Caco-2 (cell line): ENCODE measurements at regions not wholly inside any gene's neighbourhood (a gene's known extent, or its start where the extent isn't known, plus 50 kb on each side); places are given as distances from the start of the nearest gene placed in this dataset.

Experiments used
- BruUV-seq: library from RNA; stranded (reverse); fragments of 400-500 nt; replicated peaks from 2 replicates; lab custom pipeline; 2021; lab: Mats Ljungman, UMichigan
- CTCF ChIA-PET: fragments of 300-600 bp; sonication (Branson Sonifier 250); formaldehyde crosslinking; loops from one replicate; lab custom pipeline; 2022; ENCODE audit warnings: antibody characterized with exemption; lab: Charles Lee
- POLR2A ChIA-PET: fragments of 300-600 bp; sonication (Branson Sonifier 250); formaldehyde crosslinking; loops from one replicate; lab custom pipeline; 2022; ENCODE audit warnings: antibody characterized with exemption; lab: Charles Lee
- DNase-seq, 2 experiments: peaks; one replicate each; pipeline versions ENCODE4 v3.0.0 to v3.0.0-alpha.2; 2020 to 2022
- H3K27me3 ChIP-seq: replicated peaks from 2 replicates; pipeline ENCODE4 v1.6.0; 2011; ENCODE audit warnings: low read length; ENCODE audit not compliant: control insufficient read depth, insufficient read depth
- H3K36me3 ChIP-seq: 2 replicates; pipeline ENCODE4 v1.5.1; 2011; ENCODE audit warnings: low read length; ENCODE audit not compliant: control insufficient read depth, insufficient read depth
- H3K4me1 ChIP-seq: fragments of 250-450 bp; sonication (Bioruptor Pico); 2 replicates; pipeline ENCODE4 v1.5.1; 2020; ENCODE audit warnings: mild to moderate bottlenecking
- H3K4me3 ChIP-seq: 2 replicates; pipeline ENCODE4 v1.5.1; 2011; ENCODE audit warnings: low read depth, mild to moderate bottlenecking, control low read depth, low read length
- H3K9me3 ChIP-seq: fragments of 250-450 bp; sonication (Bioruptor Pico); 2 replicates; pipeline ENCODE4 v1.5.1; 2020; ENCODE audit warnings: mild to moderate bottlenecking, moderate library complexity
- H3K27ac Mint-ChIP-seq: one replicate; pipeline ENCODE4 v1.8.0; 2022; ENCODE audit warnings: mixed read lengths; ENCODE audit not compliant: unreplicated experiment
- H3K27me3 Mint-ChIP-seq: one replicate; pipeline ENCODE4 v1.8.0; 2022; ENCODE audit warnings: mixed read lengths; ENCODE audit not compliant: insufficient read depth, unreplicated experiment
- H3K36me3 Mint-ChIP-seq: one replicate; pipeline ENCODE4 v1.8.0; 2022; ENCODE audit warnings: mild to moderate bottlenecking, mixed read lengths; ENCODE audit not compliant: insufficient read depth, unreplicated experiment
- H3K4me1 Mint-ChIP-seq: one replicate; pipeline ENCODE4 v1.8.0; 2022; ENCODE audit warnings: low read depth, mixed read lengths; ENCODE audit not compliant: unreplicated experiment
- H3K4me3 Mint-ChIP-seq: one replicate; pipeline ENCODE4 v1.8.0; 2022; ENCODE audit warnings: mild to moderate bottlenecking, moderate library complexity, mixed read lengths; ENCODE audit not compliant: unreplicated experiment
- H3K9me3 Mint-ChIP-seq: one replicate; pipeline ENCODE4 v1.8.0; 2022; ENCODE audit warnings: mixed read lengths; ENCODE audit not compliant: unreplicated experiment
- CTCF ChIP-seq, 2 experiments: fragments of 200-600 bp in 1 of 2; IDR thresholded peaks; 1 replicate in 1 of 2; 2 replicates in 1 of 2; pipeline versions ENCODE4 v1.5.1 to v1.8.0; 2011 to 2022; ENCODE audit warnings: antibody characterized with exemption in 1 of 2, control low read depth in 1 of 2, inconsistent platforms in 1 of 2, low read depth in 1 of 2, low read length in 1 of 2, mild to moderate bottlenecking in 1 of 2, moderate library complexity in 1 of 2; ENCODE audit not compliant: insufficient read depth in 1 of 2, severe bottlenecking in 1 of 2, unreplicated experiment in 1 of 2
- intact Hi-C: fragments of 100-400 bp; cut with micrococcal nuclease; formaldehyde crosslinking; loops from one replicate; pipeline ENCODE4 v1.10.0; 2022; ENCODE audit not compliant: unreplicated experiment

GRCh38 chr1:56311766-56312165, 267.6 kb downstream of the PLPP3 start:
- intact Hi-C loops: no loop called here
- Mint-ChIP-seq H3K27me3 (no peaks in the 10 kb centered on the region), H3K27ac (no peak overlapping the region), H3K9me3 (peaks cover 27% of the 10 kb centered on the region), H3K4me1 (peaks cover 8% of the 10 kb centered on the region), H3K4me3 (no peak overlapping the region), H3K36me3 (no peaks in the 10 kb centered on the region)
- DNase-seq: no peak
- POLR2A ChIA-PET: no interaction called here
- H3K4me3 ChIP-seq: no peak overlapping the region
- H3K9me3 ChIP-seq: peaks cover 3% of the 10 kb centered on the region
- no TSS peak for BruUV-seq
- peaks cover 7% of the 10 kb centered on the region; the same call in 1 of the 2 replicates for H3K4me1 ChIP-seq
- no peak for TF ChIP-seq CTCF (IDR thresholded peaks at IDR 0.05; ENCODE audit: insufficient read depth in 1 of 2, low read depth in 1 of 2, low read length in 1 of 2, severe bottlenecking in 1 of 2, unreplicated experiment in 1 of 2)
- H3K27me3 ChIP-seq: no peaks in the 10 kb centered on the region
- CTCF ChIA-PET: no interaction called here
- H3K36me3 ChIP-seq: no peaks in the 10 kb centered on the region

GRCh38 chr1:56310945-56311344, 268.4 kb downstream of the PLPP3 start:
- CTCF ChIA-PET: no interaction called here
- DNase-seq: no peak
- no peaks in the 10 kb centered on the region for H3K36me3 ChIP-seq
- no peak overlapping the region for H3K27ac Mint-ChIP-seq
- TF ChIP-seq CTCF (IDR thresholded peaks at IDR 0.05; ENCODE audit: insufficient read depth in 1 of 2, low read depth in 1 of 2, low read length in 1 of 2, severe bottlenecking in 1 of 2, unreplicated experiment in 1 of 2): no peak
- peaks cover 7% of the 10 kb centered on the region; the same call in 1 of the 2 replicates for H3K4me1 ChIP-seq
- H3K4me1 Mint-ChIP-seq: peaks cover 5% of the 10 kb centered on the region
- POLR2A ChIA-PET: no interaction called here
- H3K27me3 ChIP-seq: no peaks in the 10 kb centered on the region
- peaks cover 27% of the 10 kb centered on the region for H3K9me3 Mint-ChIP-seq
- H3K9me3 ChIP-seq: peaks cover 3% of the 10 kb centered on the region
- H3K36me3 Mint-ChIP-seq: no peaks in the 10 kb centered on the region
- intact Hi-C loops: no loop called here
- no peak overlapping the region for H3K4me3 Mint-ChIP-seq
- H3K4me3 ChIP-seq: no peak overlapping the region
- H3K27me3 Mint-ChIP-seq: no peaks in the 10 kb centered on the region
- BruUV-seq: no TSS peak

DNA sequence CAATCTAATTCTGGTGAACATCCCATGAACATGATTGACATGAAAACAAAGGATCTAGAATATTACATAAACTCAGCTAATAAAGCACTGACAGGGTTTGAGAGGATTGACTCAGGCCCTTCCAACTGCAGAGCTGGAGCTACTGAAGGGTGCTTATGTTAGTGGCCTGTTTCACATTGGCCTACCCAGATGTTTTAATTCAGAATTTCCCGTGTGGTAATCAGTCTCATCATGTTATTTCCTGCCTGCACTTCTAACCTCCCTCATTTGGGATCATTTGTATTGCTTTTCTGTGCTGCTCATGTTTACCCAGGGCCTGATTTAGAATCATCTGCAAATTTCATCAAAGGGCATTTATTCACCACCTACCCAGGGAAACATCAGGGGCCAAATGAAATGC, 270.3 kb downstream of the PLPP3 start:
- Mint-ChIP-seq H3K4me3 (no peak overlapping the region), H3K27ac (no peak overlapping the region), H3K9me3 (peaks cover 27% of the 10 kb centered on the region), H3K4me1 (no peaks in the 10 kb centered on the region), H3K27me3 (no peaks in the 10 kb centered on the region), H3K36me3 (no peaks in the 10 kb centered on the region)
- BruUV-seq: no TSS peak
- POLR2A ChIA-PET: no interaction called here
- CTCF ChIA-PET: no interaction called here
- no peaks in the 10 kb centered on the region for H3K9me3 ChIP-seq
- no peaks in the 10 kb centered on the region for H3K36me3 ChIP-seq
- no peak overlapping the region for H3K4me3 ChIP-seq
- intact Hi-C loops: no loop called here
- DNase-seq: no peak
- H3K4me1 ChIP-seq: no peaks in the 10 kb centered on the region
- TF ChIP-seq CTCF (IDR thresholded peaks at IDR 0.05; ENCODE audit: insufficient read depth in 1 of 2, low read depth in 1 of 2, low read length in 1 of 2, severe bottlenecking in 1 of 2, unreplicated experiment in 1 of 2): no peak
- H3K27me3 ChIP-seq: no peaks in the 10 kb centered on the region
